ENCODE measurements at regions not wholly inside any gene's neighbourhood (a gene's known extent, or its start where the extent isn't known, plus 50 kb on each side); places are given as distances from the start of the nearest gene placed in this dataset.

DNA sequence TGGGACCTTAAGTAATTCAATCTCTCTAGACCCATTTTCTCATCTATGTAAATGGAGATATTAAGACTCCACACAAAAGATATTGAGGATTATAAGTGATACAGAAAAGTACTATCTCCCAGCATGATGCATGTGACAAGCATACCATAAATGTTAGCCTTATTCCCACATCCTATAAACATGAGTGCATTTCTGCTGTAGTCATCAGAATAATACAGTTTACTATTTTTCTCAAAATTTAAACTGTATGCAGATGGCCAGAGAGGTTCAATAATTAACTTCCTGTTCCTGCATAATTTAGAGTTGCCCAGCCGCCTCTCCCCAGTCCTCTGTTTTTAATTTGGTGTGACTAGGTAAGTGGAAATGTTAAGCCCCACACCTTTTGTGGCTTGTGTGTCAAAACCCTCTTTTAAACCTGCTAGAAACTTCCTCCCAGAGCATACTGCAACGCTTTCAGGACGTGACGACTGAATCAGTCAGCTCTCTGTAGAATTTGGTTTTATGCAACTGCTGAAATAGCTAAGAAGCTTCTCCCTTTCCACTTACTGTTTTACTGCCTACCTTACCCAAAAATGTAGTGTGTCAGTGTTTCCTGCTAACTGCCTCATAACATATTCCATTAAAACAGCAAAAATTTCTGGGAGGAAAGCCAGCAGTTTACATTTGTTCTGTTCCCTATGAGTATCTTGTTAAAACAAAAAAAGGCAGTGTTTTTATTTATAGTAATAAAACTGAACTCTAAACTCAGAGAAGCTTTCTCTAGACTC, 1037.9 kb downstream of the EPHA3 start:
- TF ChIP-seq, protein P1, sequence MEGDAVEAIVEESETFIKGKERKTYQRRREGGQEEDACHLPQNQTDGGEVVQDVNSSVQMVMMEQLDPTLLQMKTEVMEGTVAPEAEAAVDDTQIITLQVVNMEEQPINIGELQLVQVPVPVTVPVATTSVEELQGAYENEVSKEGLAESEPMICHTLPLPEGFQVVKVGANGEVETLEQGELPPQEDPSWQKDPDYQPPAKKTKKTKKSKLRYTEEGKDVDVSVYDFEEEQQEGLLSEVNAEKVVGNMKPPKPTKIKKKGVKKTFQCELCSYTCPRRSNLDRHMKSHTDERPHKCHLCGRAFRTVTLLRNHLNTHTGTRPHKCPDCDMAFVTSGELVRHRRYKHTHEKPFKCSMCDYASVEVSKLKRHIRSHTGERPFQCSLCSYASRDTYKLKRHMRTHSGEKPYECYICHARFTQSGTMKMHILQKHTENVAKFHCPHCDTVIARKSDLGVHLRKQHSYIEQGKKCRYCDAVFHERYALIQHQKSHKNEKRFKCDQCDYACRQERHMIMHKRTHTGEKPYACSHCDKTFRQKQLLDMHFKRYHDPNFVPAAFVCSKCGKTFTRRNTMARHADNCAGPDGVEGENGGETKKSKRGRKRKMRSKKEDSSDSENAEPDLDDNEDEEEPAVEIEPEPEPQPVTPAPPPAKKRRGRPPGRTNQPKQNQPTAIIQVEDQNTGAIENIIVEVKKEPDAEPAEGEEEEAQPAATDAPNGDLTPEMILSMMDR (IDR thresholded peaks at IDR 0.05; ENCODE audit: poor library complexity): no peak
- TF ChIP-seq EZH2 (IDR thresholded peaks at IDR 0.05; ENCODE audit: borderline replicate concordance): no peak

Data from hepatocyte (in vitro differentiated cells).